ENCODE measurements at regions not wholly inside any gene's neighbourhood (a gene's known extent, or its start where the extent isn't known, plus 50 kb on each side); places are given as distances from the start of the nearest gene placed in this dataset.

DNA sequence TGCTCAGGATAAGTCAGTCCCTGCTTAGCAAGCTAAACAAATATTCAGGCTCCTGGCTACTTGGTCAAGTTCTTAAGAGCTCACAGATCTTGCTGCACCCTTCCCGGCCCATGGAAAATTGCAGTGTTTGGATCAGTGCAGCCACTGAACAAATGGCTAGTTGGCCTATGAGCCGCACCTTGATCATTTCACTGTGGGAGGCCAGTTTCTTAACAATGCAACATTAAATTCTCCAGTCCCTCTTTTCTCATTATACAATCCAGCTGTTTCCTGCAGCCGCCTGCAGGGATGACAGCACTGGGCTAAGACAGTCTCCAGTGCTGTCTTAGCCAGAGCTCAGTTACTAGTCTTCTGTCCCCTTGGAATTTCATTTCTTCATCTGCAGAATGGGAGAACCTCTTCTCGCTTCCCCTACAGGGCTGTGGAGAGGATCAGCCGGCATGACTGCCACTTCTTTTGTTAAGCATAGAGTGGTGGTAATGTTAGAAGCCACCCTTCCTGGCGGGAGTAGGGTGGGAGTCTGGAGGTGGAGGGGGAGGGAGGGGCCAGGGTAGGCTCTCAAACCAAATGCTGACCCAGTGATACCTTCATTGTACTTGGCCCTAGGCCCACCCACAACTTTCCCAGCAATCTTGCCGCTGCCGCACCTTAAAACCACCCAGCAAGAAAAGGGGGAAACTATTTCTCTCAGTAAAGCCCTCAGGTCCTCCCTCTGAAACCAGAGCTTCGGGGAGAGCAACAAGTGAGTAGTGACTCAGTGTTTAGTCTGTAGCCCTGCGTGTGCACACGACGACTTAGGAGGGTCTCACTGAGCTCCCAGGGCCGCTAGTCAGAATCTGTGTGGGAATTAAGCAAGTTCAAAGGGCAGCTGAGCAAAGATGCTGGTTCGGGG is 145.7 kb downstream of the NUAK1 start:
- no peak for DNase-seq (ENCODE audit: low spot score)

DNA sequence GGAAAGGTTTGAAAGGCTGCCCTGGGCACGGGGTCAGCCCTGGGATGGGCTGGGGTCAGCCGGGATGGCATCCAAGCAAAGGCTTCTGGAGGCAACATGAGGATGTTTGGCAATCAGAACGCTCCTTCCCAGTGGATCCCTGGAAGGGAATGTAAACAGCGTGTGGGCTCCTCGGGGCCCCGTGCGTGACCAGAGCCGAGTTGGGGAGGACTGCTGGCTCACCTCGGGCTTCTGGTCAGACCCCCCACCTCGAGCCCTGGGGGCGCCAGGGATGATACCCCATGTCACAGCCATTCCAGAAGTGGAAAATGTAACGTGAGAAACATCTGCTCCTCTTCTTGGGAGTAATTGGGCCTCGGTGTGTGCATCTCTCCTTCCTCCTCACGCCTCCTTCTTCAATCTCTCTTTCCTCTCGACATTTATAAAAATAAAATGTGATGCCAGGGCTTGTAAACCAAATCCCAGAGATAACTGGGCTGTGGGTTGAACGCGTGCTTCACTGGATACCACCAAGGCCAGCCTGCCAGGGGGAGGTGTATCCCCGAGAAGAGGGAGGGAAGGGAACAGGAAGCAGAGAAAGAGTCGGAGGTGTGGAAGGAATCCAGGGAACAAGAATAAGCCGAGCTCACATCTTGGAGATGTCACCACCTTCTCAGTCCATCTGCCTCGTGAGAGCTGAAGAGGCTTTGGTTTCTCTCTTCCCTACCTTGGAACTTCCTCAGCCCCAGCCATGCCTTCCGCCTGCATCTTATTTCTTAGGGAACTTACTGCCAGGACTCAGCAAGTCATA is 144.8 kb downstream of the NUAK1 start:
- no peak for DNase-seq (ENCODE audit: low spot score)

- no peak for DNase-seq (ENCODE audit: low spot score)
These were observed 142.8 kb downstream of the NUAK1 start for GRCh38 chr12:105995961-105996431.

- no peak for DNase-seq (ENCODE audit: low spot score)
These were observed 140.2 kb downstream of the NUAK1 start for GRCh38 chr12:105998561-105998960.

- DNase-seq (ENCODE audit: low spot score): no peak
These were observed 138.2 kb downstream of the NUAK1 start for GRCh38 chr12:106000382-106001104.

DNA sequence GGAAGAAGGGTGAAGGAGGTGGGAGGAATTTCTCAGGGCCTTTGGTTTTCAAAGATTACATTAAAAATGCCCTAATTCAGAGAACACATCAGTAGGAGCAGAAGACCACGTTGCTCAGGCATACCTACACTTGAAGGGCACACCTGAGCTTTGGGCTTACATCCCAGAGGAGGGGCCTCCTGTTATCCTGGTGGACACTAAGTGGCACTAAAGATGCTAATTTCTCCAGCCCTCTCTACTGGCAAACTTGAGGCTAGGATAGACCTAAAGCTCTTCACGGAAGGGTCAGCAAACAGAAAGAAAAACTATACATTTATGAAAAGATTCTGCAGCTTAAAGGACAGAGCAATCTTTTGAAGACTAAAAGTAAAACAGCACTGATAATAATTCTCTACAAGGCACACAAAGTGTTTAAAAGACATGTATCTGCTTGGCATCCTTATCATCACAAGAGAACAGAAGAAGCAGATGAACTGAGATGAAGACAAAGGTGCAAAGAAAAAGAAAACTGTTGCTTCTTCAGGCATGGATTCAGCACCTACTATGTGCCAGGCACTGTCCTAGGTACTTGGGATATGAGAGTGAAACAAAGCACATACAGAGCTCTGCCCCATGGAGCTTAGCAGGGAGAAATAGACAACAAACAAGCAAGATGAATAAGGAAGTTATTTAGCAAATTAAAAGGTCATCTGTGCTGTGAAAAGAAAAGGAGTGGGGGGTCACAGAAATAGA is 137.5 kb downstream of the NUAK1 start:
- no peak for DNase-seq (ENCODE audit: low spot score)

DNA sequence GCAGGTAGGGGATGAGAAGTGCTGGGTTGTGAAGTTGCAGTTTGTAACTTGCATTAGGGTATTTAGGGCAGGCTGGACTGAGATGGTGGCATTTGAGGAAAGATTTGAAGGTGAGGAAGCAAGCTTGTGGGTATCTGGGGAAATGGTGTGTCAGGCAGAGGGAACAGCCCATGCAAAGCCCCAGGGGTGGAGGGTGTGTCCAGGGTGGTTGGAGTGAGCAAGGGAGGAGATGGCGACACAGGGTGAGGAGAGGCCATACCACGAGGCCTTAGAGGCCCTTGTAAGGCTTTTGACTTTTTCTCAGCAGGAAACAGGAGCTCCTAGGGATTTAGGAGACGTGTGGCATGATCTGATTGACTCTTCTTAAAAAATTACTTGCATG is 136.9 kb downstream of the NUAK1 start:
- no peak for DNase-seq (ENCODE audit: low spot score)

DNA sequence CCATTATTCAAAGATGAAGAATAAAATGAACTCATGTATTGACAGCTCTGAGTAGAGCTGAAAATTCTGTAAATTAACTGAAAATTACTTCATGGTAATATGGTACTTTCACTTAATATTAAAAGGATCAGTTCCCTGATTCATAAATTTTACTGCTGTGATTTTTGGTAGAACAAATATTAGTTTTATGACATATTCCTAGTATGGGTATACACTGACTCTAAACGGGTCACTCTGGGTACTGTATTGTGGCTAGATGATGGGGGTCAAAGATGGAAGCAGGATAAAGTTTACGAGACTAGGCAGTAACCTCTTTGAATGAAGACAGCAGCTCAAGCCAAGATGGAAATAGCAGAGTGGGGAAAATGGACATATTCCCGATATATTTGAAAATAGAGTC is 135.5 kb downstream of the NUAK1 start:
- DNase-seq (ENCODE audit: low spot score): no peak

- no peak for DNase-seq (ENCODE audit: low spot score)
These were observed 134.5 kb downstream of the NUAK1 start for GRCh38 chr12:106004289-106004688.

DNA sequence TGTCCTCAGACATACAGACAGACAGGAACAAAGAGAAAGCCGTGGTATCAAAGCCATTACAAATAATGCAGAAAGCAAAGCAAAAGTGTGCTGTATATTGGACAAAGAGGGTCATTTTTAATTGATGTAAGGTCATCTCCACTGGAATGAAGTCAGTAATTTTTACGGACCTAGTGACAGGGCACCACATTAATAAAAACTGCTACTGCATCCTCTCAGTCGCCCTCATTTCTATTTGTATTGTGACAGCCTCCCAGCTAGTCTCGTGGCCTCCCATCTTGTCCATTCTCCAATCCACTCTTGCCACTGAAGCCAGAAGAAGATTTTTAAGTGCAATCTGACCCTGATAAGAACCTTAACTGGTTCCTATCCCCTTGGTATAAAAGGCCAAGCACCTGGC is 132.4 kb downstream of the NUAK1 start:
- DNase-seq (ENCODE audit: low spot score): no peak

GRCh38 chr12:106006940-106007339 is 131.8 kb downstream of the NUAK1 start:
- DNase-seq (ENCODE audit: low spot score): no peak

DNA sequence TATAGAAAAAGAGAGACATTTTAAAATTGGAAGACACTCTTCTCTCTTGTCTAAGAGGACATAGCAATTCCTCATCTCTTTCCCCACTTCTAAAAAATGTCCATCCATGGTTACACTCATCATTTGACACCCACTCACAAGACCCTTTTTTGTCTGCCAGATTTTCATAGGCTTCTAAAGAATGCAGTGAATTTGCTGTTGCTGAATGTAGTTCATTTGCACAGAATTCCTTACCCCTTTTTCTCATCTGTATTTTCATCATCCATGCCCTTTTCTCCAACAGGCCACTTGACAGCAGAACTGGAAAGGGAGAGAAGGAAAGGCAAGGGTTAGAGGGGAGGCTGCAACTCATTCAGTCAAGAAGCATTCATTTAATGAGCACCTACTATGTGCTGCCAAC is 128.0 kb downstream of the NUAK1 start:
- no peak for DNase-seq (ENCODE audit: low spot score)

All from ecto neural progenitor cell (in vitro differentiated cells).